Prostate gland (tissue), 2 donors: ENCODE measurements at regions not wholly inside any gene's neighbourhood (a gene's known extent, or its start where the extent isn't known, plus 50 kb on each side); places are given as distances from the start of the nearest gene placed in this dataset.

Experiments used
- POLR2AphosphoS5 ChIP-seq: sonication (generic); formaldehyde crosslinking; IDR thresholded peaks from one replicate; pipeline ENCODE4 v1.6.1; 2017; ENCODE audit warnings: antibody characterized with exemption
- TF ChIP-seq, protein P1 (sequence below), 4 experiments: fragments of 200-600 bp in 2 of 4; fragments of 450-650 bp in 2 of 4; sonication (generic) in 2 of 4; IDR thresholded peaks; 1 replicate in 3 of 4; 2 replicates in 1 of 4; pipeline ENCODE4 v1.5.1; 2016 to 2019; ENCODE audit warnings: antibody characterized with exemption in 4 of 4, mild to moderate bottlenecking in 2 of 4, moderate library complexity in 2 of 4

GRCh38 chr21:35444391-35444790 is 395.3 kb upstream of the RUNX1 start:
- TF ChIP-seq, protein P1, sequence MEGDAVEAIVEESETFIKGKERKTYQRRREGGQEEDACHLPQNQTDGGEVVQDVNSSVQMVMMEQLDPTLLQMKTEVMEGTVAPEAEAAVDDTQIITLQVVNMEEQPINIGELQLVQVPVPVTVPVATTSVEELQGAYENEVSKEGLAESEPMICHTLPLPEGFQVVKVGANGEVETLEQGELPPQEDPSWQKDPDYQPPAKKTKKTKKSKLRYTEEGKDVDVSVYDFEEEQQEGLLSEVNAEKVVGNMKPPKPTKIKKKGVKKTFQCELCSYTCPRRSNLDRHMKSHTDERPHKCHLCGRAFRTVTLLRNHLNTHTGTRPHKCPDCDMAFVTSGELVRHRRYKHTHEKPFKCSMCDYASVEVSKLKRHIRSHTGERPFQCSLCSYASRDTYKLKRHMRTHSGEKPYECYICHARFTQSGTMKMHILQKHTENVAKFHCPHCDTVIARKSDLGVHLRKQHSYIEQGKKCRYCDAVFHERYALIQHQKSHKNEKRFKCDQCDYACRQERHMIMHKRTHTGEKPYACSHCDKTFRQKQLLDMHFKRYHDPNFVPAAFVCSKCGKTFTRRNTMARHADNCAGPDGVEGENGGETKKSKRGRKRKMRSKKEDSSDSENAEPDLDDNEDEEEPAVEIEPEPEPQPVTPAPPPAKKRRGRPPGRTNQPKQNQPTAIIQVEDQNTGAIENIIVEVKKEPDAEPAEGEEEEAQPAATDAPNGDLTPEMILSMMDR (IDR thresholded peaks at IDR 0.05), result no peak
- TF ChIP-seq POLR2AphosphoS5, result no peak
